Activated CD4-positive, alpha-beta T cell treated with anti-CD3 and anti-CD28 coated beads, Interleukin-2, amount 50 U/mL, for 24 hours (primary cell): ENCODE measurements at regions not wholly inside any gene's neighbourhood (a gene's known extent, or its start where the extent isn't known, plus 50 kb on each side); places are given as distances from the start of the nearest gene placed in this dataset.
A peak's percentile ranks its signal among the peaks of the same experiment; 100 is the strongest.
"Not testable (repeated sequence)": the region's sequence is repeated elsewhere in the genome, so short reads cannot be mapped to it uniquely, and the experiment has no call there.

Source experiments
- DNase-seq, 2 donors: peaks; one replicate each; pipeline ENCODE4 v3.0.0-alpha.2; 2020; ENCODE audit warnings: low read depth in 1 of 2, low spot score in 1 of 2

- no peak for DNase-seq
Observed at GRCh38 chr12:13570005-13570694, 373.6 kb downstream of the EMP1 start.

GRCh38 chr12:13566292-13566691 is 369.8 kb downstream of the EMP1 start:
- DNase-seq = no peak

GRCh38 chr12:13564266-13564810 is 367.8 kb downstream of the EMP1 start:
- DNase-seq = no peak

GRCh38 chr12:13563743-13564125 is 367.2 kb downstream of the EMP1 start:
- DNase-seq = no peak

GRCh38 chr12:13562915-13563742 is 366.6 kb downstream of the EMP1 start:
- no peak for DNase-seq

DNA sequence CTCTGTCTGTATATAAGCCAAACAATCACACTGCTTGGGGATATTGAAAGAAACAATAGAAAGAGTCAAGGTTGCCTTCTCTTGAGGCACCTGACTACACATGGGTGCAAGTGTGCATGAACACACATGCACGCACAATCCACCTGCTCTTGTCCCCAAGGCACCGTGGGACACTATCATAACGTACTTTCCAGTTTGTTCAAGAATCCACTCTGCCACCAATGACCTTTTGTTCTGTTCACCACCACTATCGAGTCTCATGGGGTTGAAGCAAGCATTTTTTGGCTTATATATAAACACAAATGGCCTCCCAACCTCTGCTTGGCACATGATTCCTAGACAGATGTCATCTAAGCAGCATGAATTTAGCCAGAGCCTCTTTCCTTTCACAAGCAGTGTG is 365.4 kb downstream of the EMP1 start:
- DNase-seq = no peak

- DNase-seq = no peak
Observed at GRCh38 chr12:13559318-13559978, 362.9 kb downstream of the EMP1 start.

GRCh38 chr12:13552830-13553229 is 356.3 kb downstream of the EMP1 start:
- no peak for DNase-seq

DNA sequence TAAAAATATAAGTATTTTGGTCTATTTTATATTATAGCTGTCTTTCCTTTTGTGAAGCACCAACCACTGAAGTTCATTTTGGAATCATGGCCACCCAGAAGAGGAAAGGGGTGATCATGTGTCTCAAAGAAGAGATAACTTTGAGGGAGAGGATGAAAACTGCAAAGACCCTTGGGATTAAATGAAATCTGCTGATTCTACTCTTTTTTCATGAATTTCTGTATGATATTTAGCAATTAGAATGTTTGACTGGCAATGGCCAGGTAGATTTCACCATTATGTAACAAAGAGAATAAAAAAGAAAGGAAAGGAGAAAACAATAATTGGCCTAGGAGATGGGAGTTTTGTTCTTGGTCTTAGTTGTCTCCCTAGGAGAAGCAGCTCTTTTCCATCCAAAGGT is 350.8 kb downstream of the EMP1 start:
- no peak for DNase-seq

- no peak for DNase-seq
Observed at GRCh38 chr12:13546231-13546630, 349.7 kb downstream of the EMP1 start.

DNA sequence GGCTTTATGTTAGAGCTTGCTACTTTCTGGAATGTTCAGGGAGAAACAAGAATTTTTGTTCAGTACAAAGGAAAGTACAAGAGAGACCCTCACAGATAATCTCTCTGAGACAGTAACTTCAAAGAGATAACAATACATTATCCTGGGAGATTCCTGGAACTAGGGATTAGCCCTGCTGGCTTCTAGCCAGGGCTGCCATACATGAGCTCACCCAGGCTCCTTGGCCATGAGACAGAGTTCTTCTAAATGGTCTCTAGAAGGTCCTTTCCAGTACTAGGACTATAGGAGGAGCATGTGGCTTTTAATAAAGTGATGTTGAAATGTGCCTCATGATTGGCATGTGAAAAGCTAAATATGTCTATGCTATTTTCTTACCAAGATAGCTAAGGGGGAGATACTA is 342.5 kb downstream of the EMP1 start:
- no peak for DNase-seq

- no peak for DNase-seq
Observed at GRCh38 chr12:13538136-13538535, 341.6 kb downstream of the EMP1 start.

GRCh38 chr12:13537623-13538022 is 341.1 kb downstream of the EMP1 start:
- no peak for DNase-seq

DNA sequence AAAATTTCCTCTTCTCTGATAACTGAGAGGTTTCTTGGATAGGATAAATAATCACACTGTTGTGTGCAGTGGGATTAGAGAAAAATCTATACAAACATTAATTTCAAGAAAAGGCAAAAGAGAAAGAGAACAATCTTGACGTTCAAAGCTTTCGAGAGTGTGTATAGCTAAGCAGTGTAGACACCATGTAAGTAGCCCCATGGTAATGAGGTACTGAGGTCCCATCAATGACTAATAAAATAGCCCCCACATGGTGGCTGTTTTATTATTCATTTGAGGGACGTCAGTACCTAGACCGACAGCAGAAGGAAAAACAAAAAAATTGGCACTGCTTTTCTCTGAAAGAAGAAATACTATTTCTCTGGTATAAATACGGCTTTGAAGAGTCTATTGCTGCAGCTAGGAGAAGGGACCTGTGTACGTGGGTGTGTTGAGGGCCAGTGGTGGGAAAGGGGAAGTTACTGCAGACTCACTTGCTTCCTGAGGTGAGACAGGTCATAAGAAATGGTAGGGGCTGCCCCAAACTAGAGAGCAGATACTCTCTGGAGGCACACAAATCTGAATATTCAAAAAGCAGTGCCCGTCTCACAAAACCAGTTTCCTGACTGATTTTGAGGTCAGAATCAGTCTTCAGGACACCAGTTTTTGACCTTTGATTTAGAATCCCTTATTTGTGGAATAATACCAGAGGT is 339.8 kb downstream of the EMP1 start:
- no peak for DNase-seq

- DNase-seq = peak; percentile 1 to 7
Observed at GRCh38 chr12:13534645-13535398, 338.3 kb downstream of the EMP1 start.

DNA sequence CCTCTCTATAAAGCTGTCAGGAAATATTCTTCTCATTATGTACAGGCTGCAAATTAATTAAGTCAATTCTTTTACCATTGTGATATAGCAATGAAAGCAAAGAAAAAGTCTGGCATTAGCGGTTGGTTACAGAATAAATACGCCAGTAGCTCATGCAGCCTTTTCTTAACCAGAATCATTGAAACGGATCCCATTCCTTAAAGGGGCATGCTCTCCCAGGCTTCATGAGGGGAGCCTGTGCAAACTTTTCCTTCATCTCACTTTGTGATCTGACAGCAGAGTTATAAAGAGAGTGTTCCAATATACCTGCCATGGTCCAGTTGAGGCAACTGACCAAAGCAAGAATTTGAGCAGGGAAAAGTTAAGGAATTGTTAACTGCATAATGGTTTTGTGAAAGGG is 337.7 kb downstream of the EMP1 start:
- DNase-seq = no peak

- no peak for DNase-seq
Observed at GRCh38 chr12:13530966-13531365, 334.4 kb downstream of the EMP1 start.

DNA sequence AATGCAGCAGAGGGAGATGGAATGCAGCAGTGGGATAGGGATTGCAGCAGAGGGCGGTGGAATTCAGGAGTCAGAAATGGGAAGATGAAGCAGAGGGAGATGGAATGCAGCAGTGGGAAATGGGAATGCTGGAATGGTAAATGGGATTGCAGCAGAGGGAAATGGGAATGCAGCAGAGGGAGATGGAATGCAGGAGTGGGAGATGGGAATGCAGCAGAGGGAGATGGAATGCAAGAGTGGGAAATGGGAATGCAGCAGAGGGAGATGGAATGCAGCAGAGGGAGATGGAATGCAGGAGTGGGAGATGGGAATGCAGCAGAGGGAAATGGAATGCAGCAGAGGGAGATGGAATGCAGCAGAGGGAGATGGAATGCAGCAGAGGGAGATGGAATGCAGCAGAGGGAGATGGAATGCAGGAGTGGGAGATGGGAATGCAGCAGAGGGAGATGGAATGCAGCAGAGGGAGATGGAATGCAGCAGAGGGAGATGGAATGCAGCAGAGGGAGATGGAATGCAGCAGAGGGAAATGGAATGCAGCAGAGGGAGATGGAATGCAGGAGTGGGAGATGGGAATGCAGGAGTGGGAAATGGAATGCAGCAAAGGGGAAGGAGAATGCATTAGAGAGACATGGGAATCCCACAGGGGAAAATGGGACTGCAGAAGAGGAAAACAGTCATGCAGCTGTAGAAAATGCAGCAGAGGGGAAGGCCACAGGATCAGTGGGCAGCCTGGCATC is 329.8 kb downstream of the EMP1 start:
- not testable (repeated sequence) for DNase-seq

- no peak for DNase-seq
Observed at GRCh38 chr12:13523536-13524307, 327.2 kb downstream of the EMP1 start.
